ENCODE measurements at regions not wholly inside any gene's neighbourhood (a gene's known extent, or its start where the extent isn't known, plus 50 kb on each side); places are given as distances from the start of the nearest gene placed in this dataset.

- no peaks in the 10 kb centered on the region for H3K4me1 ChIP-seq
- H3K4me3 ChIP-seq, result no peak overlapping the region
- DNase-seq (ENCODE audit: low spot score in 2 of 2), result no peak
- TF ChIP-seq CTCF (IDR thresholded peaks at IDR 0.05) (no peak), POLR2AphosphoS5 (IDR thresholded peaks at IDR 0.05) (no peak), POLR2A (IDR thresholded peaks at IDR 0.05) (no peak)
- intact Hi-C loops (cut with DNase I; ENCODE audit: low total_unique reads), result no loop called here
- no peaks in the 10 kb centered on the region for H3K27me3 ChIP-seq
- H3K9me3 ChIP-seq, result no peaks in the 10 kb centered on the region
- no peaks in the 10 kb centered on the region for H3K36me3 ChIP-seq
- H3K27ac ChIP-seq, result no peak overlapping the region
Observed at GRCh38 chr7:156446990-156447389, 193.6 kb upstream of the RNF32 start.

DNA sequence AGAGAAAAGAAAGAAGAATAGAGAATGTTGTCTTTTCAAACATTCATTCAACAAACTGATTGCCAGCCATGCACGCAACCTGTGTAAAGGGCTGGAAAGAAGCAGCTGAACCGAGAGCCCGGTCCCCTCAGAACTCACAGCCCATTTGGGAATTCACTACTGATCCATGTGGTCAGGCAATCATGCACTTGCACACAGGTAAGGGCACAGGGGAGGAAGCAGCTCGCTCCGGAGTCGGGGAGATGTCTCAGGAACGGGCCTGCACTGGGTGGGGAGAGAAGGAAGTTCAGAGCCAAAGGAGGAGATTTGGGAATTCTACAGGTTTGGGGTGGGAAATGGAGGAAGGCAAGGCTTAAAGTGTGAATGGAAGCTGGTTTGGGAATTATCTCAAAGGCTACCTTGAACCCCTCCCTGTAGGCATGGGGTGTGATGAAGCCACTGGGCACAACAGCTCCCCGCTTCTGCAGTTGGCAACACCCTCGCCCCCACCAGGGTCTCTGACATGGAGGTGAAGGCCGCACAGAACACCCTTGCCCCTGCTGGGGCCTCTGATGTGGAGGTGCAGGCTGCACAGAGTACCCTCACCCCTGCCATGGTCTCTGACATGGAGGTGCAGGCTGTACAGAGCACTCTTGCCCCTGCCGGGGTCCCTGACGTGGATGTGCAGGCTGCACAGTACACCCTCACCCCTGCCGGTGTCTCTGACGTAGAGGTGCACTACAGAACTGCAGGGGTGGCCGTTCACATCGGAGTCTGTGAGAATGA is 194.4 kb upstream of the RNF32 start:
- intact Hi-C loops (cut with DNase I; ENCODE audit: low total_unique reads), result no loop called here
- no peak for DNase-seq (ENCODE audit: low spot score in 2 of 2)
- Histone ChIP-seq H3K9me3 (no peaks in the 10 kb centered on the region), H3K27me3 (peaks cover 0 to 5% of the 10 kb centered on the region in 2 donors), H3K4me1 (no peaks in the 10 kb centered on the region), H3K4me3 (no peak overlapping the region), H3K27ac (no peak overlapping the region), H3K36me3 (no peaks in the 10 kb centered on the region)
- TF ChIP-seq POLR2AphosphoS5 (IDR thresholded peaks at IDR 0.05) (no peak), CTCF (IDR thresholded peaks at IDR 0.05) (no peak), POLR2A (IDR thresholded peaks at IDR 0.05) (no peak)

- TF ChIP-seq CTCF (IDR thresholded peaks at IDR 0.05), result no peak
- TF ChIP-seq POLR2AphosphoS5 (IDR thresholded peaks at IDR 0.05), result no peak
- TF ChIP-seq POLR2A (IDR thresholded peaks at IDR 0.05), result no peak
- H3K4me1 ChIP-seq, result no peaks in the 10 kb centered on the region
- no peaks in the 10 kb centered on the region for H3K36me3 ChIP-seq
- no peak overlapping the region for H3K4me3 ChIP-seq
- no peak for DNase-seq (ENCODE audit: low spot score in 2 of 2)
- H3K27me3 ChIP-seq, result peaks cover 0 to 5% of the 10 kb centered on the region in 2 donors
- H3K9me3 ChIP-seq, result no peaks in the 10 kb centered on the region
- intact Hi-C loops (cut with DNase I; ENCODE audit: low total_unique reads), result no loop called here
- H3K27ac ChIP-seq, result no peak overlapping the region
Observed at GRCh38 chr7:156442516-156442915, 198.1 kb upstream of the RNF32 start.

GRCh38 chr7:156440456-156440855 is 200.1 kb upstream of the RNF32 start:
- H3K9me3 ChIP-seq, result no peaks in the 10 kb centered on the region
- intact Hi-C loops (cut with DNase I; ENCODE audit: low total_unique reads), result no loop called here
- no peak for TF ChIP-seq POLR2AphosphoS5 (IDR thresholded peaks at IDR 0.05)
- no peak for TF ChIP-seq CTCF (IDR thresholded peaks at IDR 0.05)
- TF ChIP-seq POLR2A (IDR thresholded peaks at IDR 0.05), result no peak
- H3K27me3 ChIP-seq, result peaks cover 0 to 5% of the 10 kb centered on the region in 2 donors
- H3K27ac ChIP-seq, result no peak overlapping the region
- no peak for DNase-seq (ENCODE audit: low spot score in 2 of 2)
- H3K4me3 ChIP-seq, result no peak overlapping the region
- no peaks in the 10 kb centered on the region for H3K36me3 ChIP-seq
- no peaks in the 10 kb centered on the region for H3K4me1 ChIP-seq

DNA sequence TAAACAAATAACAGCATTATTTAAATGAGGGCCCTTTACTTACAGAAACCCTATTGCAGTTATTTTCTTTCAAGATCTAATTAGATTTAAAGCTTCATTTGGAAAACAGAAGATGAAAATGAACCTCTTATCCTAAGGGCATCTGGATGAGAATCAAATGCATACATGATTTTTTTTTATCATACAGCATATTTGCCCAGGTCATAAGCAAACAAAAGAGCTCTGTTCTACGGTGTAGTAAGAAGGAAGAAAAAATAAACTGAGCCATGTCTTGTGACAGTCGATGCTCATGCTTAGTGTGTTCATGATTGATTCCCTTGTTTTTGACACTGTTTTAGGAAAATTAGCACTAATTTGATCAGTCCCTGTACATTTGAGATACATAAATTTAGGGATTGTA is 202.6 kb upstream of the RNF32 start:
- Histone ChIP-seq H3K36me3 (no peaks in the 10 kb centered on the region), H3K4me3 (no peak overlapping the region), H3K27me3 (peaks cover 0 to 5% of the 10 kb centered on the region in 2 donors), H3K27ac (peak overlapping the region; percentile 11 to 16), H3K4me1 (no peaks in the 10 kb centered on the region), H3K9me3 (no peaks in the 10 kb centered on the region)
- intact Hi-C loops (cut with DNase I; ENCODE audit: low total_unique reads), result no loop called here
- DNase-seq (ENCODE audit: low spot score in 2 of 2), result no peak
- TF ChIP-seq CTCF (IDR thresholded peaks at IDR 0.05), result no peak
- TF ChIP-seq POLR2AphosphoS5 (IDR thresholded peaks at IDR 0.05), result no peak
- no peak for TF ChIP-seq POLR2A (IDR thresholded peaks at IDR 0.05)

Measured in breast epithelium (tissue), 4 donors.